H1 (cell line): ENCODE measurements at regions not wholly inside any gene's neighbourhood (a gene's known extent, or its start where the extent isn't known, plus 50 kb on each side); places are given as distances from the start of the nearest gene placed in this dataset.

Experiments
- CBX5 ChIP-seq: fragments of 300-800, 300-1000 bp; sonication (generic); IDR thresholded peaks from 2 replicates; pipeline ENCODE4 v1.7.1; 2016; ENCODE audit warnings: antibody characterized with exemption, low read length, low read depth
- CBX8 ChIP-seq: fragments of 300-800, 300-1000 bp; sonication (generic); IDR thresholded peaks from 2 replicates; pipeline ENCODE4 v1.7.1; 2016; ENCODE audit warnings: low read depth, low read length, borderline replicate concordance
- CHD2 ChIP-seq: IDR thresholded peaks from 2 replicates; pipeline ENCODE4 v1.6.1; 2012; ENCODE audit warnings: low read length, improper control_type of control experiment
- GABPA ChIP-seq: IDR thresholded peaks from 2 replicates; pipeline ENCODE4 v1.6.1; 2011; ENCODE audit warnings: mild to moderate bottlenecking, low read length, moderate library complexity, borderline replicate concordance; ENCODE audit not compliant: insufficient read depth
- JUND ChIP-seq: IDR thresholded peaks from 2 replicates; pipeline ENCODE4 v1.6.1; 2011; ENCODE audit warnings: mild to moderate bottlenecking, improper control_type of control experiment, low read length
- KDM1A ChIP-seq: fragments of 200-600, 300-600 bp; sonication (generic); IDR thresholded peaks from 2 replicates; pipeline ENCODE4 v1.7.1; 2016; ENCODE audit warnings: mild to moderate bottlenecking, low read length, borderline replicate concordance
- RAD21 ChIP-seq, 2 experiments: IDR thresholded peaks in 1 of 2; conservative IDR thresholded peaks in 1 of 2; 2 replicates each; pipeline ENCODE4 v1.6.1; 2011; ENCODE audit warnings: low read depth in 2 of 2, low read length in 2 of 2, improper control_type of control experiment in 1 of 2, inconsistent platforms in 1 of 2, mild to moderate bottlenecking in 1 of 2, moderate library complexity in 1 of 2
- RNF2 ChIP-seq: fragments of 200-900, 300-1000 bp; sonication (generic); IDR thresholded peaks from 2 replicates; pipeline ENCODE4 v1.7.1; 2016; ENCODE audit warnings: borderline replicate concordance, low read depth, mild to moderate bottlenecking, antibody characterized with exemption, low read length; ENCODE audit not compliant: poor library complexity, severe bottlenecking; ENCODE audit errors: missing control alignments
- SIN3A ChIP-seq, 2 experiments: IDR thresholded peaks in 1 of 2; conservative IDR thresholded peaks in 1 of 2; 2 replicates each; pipeline ENCODE4 v1.6.1; 2011 to 2012; ENCODE audit warnings: low read length in 2 of 2, improper control_type of control experiment in 1 of 2, low read depth in 1 of 2, mild to moderate bottlenecking in 1 of 2
- SP2 ChIP-seq: IDR thresholded peaks from 2 replicates; pipeline ENCODE4 v1.6.1; 2012; ENCODE audit warnings: mild to moderate bottlenecking, low read length, inconsistent platforms
- SP4 ChIP-seq: IDR thresholded peaks from 2 replicates; pipeline ENCODE4 v1.6.1; 2012; ENCODE audit warnings: low read length, inconsistent platforms
- TAF1 ChIP-seq: IDR thresholded peaks from 2 replicates; pipeline ENCODE4 v1.6.1; 2011; ENCODE audit warnings: mild to moderate bottlenecking, low read depth, low read length
- TEAD4 ChIP-seq: IDR thresholded peaks from 2 replicates; pipeline ENCODE4 v1.6.1; 2012; ENCODE audit warnings: low read depth, low read length, inconsistent platforms, mixed read lengths
- ZNF274 ChIP-seq: IDR thresholded peaks from 2 replicates; pipeline ENCODE4 v1.7.0; 2012; ENCODE audit warnings: low read length, borderline replicate concordance; ENCODE audit errors: extremely low read depth
- TF ChIP-seq, protein P1 (sequence below): IDR thresholded peaks from 2 replicates; pipeline ENCODE4 v1.6.1; 2011; ENCODE audit warnings: low read depth, mild to moderate bottlenecking, low read length; ENCODE audit not compliant: insufficient read depth
- TF ChIP-seq, protein P2 (sequence below): IDR thresholded peaks from 2 replicates; pipeline ENCODE4 v1.6.1; 2011; ENCODE audit warnings: low read length, improper control_type of control experiment
- TF ChIP-seq, protein P3 (sequence below): IDR thresholded peaks from 2 replicates; pipeline ENCODE4 v1.6.1; 2012; ENCODE audit warnings: low read length, inconsistent platforms

DNA sequence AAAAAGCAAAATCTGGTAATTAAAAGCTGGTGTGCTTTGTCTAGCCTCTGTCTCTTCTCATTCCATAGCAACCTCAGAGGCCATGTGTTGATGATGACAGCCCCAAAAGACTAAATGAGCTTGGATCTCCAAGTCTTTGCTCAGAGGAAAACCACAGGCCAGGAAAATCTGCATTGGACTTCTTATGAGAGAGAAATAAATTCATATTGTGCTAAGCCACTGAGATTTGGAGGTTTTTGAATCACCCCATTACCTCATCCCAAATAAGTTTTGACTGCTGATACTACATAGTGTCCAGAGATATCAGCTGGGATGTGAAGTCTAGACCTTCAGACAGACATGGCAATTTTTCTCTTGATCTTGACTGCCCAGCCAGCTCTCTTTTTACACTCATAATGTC lies 178.6 kb upstream of the DIPK2B start (continued):
- TF ChIP-seq ZNF274 (no peak), RAD21 (IDR thresholded peaks at IDR 0.05 in 1 of 2, conservative IDR thresholded peaks at IDR 0.05 in 1 of 2; ENCODE audit: low read depth in 2 of 2, low read length in 2 of 2) (no peak), JUND (no peak), SP4 (no peak), TEAD4 (no peak), TAF1 (no peak), SIN3A (conservative IDR thresholded peaks at IDR 0.05 in 1 of 2, IDR thresholded peaks at IDR 0.05 in 1 of 2; ENCODE audit: low read depth in 1 of 2, low read length in 2 of 2) (no peak), SP2 (no peak), CBX8 (no peak), RNF2 (no peak), CBX5 (no peak), GABPA (no peak), KDM1A (no peak), CHD2 (no peak)
- TF ChIP-seq, protein P1, sequence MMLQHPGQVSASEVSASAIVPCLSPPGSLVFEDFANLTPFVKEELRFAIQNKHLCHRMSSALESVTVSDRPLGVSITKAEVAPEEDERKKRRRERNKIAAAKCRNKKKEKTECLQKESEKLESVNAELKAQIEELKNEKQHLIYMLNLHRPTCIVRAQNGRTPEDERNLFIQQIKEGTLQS, result no peak
- TF ChIP-seq, protein P2, sequence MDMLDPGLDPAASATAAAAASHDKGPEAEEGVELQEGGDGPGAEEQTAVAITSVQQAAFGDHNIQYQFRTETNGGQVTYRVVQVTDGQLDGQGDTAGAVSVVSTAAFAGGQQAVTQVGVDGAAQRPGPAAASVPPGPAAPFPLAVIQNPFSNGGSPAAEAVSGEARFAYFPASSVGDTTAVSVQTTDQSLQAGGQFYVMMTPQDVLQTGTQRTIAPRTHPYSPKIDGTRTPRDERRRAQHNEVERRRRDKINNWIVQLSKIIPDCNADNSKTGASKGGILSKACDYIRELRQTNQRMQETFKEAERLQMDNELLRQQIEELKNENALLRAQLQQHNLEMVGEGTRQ, result no peak
- TF ChIP-seq, protein P3, sequence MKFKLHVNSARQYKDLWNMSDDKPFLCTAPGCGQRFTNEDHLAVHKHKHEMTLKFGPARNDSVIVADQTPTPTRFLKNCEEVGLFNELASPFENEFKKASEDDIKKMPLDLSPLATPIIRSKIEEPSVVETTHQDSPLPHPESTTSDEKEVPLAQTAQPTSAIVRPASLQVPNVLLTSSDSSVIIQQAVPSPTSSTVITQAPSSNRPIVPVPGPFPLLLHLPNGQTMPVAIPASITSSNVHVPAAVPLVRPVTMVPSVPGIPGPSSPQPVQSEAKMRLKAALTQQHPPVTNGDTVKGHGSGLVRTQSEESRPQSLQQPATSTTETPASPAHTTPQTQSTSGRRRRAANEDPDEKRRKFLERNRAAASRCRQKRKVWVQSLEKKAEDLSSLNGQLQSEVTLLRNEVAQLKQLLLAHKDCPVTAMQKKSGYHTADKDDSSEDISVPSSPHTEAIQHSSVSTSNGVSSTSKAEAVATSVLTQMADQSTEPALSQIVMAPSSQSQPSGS, result no peak
